Naive thymus-derived CD4-positive, alpha-beta T cell (primary cell): ENCODE measurements at regions not wholly inside any gene's neighbourhood (a gene's known extent, or its start where the extent isn't known, plus 50 kb on each side); places are given as distances from the start of the nearest gene placed in this dataset.

ENCODE experiments used
- ATAC-seq: fragments of 150-1000 bp; cut with Tn5 transposase; 2 replicates; pipeline ENCODE4 v1.10.0; 2021; ENCODE audit warnings: mild to moderate bottlenecking, moderate library complexity
- CTCF ChIA-PET: fragments of 350-600 bp; sonication (Branson Sonifier 250); formaldehyde crosslinking; loops from one replicate; lab custom pipeline; 2021; ENCODE audit warnings: antibody characterized with exemption; lab: Charles Lee
- POLR2A ChIA-PET: fragments of 350-600 bp; sonication (Branson Sonifier 250); formaldehyde crosslinking; loops from one replicate; lab custom pipeline; 2021; ENCODE audit warnings: antibody characterized with exemption, inconsistent platforms; lab: Charles Lee
- DNase-seq, 9 donors: peaks; one replicate each; pipeline versions ENCODE4 v3.0.0 to v3.0.0-alpha.2; 2020 to 2022; ENCODE audit warnings: mixed read lengths in 1 of 9
- H3K27ac ChIP-seq: one replicate; pipeline ENCODE4 v1.7.0; 2013; ENCODE audit warnings: mild to moderate bottlenecking, low read depth, low read length, moderate library complexity
- H3K27me3 ChIP-seq, 2 donors: one replicate each; pipeline ENCODE4 v1.7.0; 2013; ENCODE audit warnings: low read length in 2 of 2, mild to moderate bottlenecking in 2 of 2, moderate library complexity in 2 of 2; ENCODE audit not compliant: control insufficient read depth in 2 of 2, insufficient read depth in 2 of 2
- H3K36me3 ChIP-seq, 3 experiments: 1 replicate in 2 of 3; 2 replicates in 1 of 3; pipeline ENCODE4 v1.7.0; 2013; ENCODE audit warnings: low read length in 3 of 3, mild to moderate bottlenecking in 3 of 3, moderate library complexity in 1 of 3; ENCODE audit not compliant: insufficient read depth in 3 of 3, control insufficient read depth in 2 of 3
- H3K4me1 ChIP-seq, 2 donors: one replicate each; pipeline ENCODE4 v1.7.0; 2013; ENCODE audit warnings: low read length in 2 of 2, mild to moderate bottlenecking in 2 of 2, moderate library complexity in 1 of 2; ENCODE audit not compliant: control insufficient read depth in 2 of 2, insufficient read depth in 2 of 2
- H3K4me3 ChIP-seq: 2 replicates; pipeline ENCODE4 v1.7.0; 2013; ENCODE audit warnings: mild to moderate bottlenecking, low read length
- H3K9me3 ChIP-seq, 3 experiments: 1 replicate in 2 of 3; 2 replicates in 1 of 3; pipeline ENCODE4 v1.7.0; 2013; ENCODE audit warnings: low read length in 3 of 3; ENCODE audit not compliant: control insufficient read depth in 2 of 3
- H3K27ac Mint-ChIP-seq, 9 donors: one replicate each; pipeline ENCODE4 v1.8.0; 2020 to 2022; ENCODE audit warnings: mixed read lengths in 9 of 9, mild to moderate bottlenecking in 8 of 9, moderate library complexity in 5 of 9, inconsistent platforms in 2 of 9
- H3K27me3 Mint-ChIP-seq, 5 donors: one replicate each; pipeline ENCODE4 v1.8.0; 2021 to 2022; ENCODE audit warnings: mixed read lengths in 5 of 5, mild to moderate bottlenecking in 1 of 5
- H3K36me3 Mint-ChIP-seq, 5 donors: one replicate each; pipeline ENCODE4 v1.8.0; 2020 to 2022; ENCODE audit warnings: mixed read lengths in 5 of 5, mild to moderate bottlenecking in 3 of 5, inconsistent platforms in 1 of 5
- H3K4me1 Mint-ChIP-seq, 7 donors: one replicate each; pipeline ENCODE4 v1.8.0; 2020 to 2022; ENCODE audit warnings: mixed read lengths in 7 of 7, mild to moderate bottlenecking in 3 of 7, inconsistent platforms in 1 of 7
- H3K4me3 Mint-ChIP-seq, 10 donors: one replicate each; pipeline ENCODE4 v1.8.0; 2020 to 2022; ENCODE audit warnings: mild to moderate bottlenecking in 10 of 10, mixed read lengths in 10 of 10, moderate library complexity in 6 of 10, inconsistent platforms in 2 of 10
- H3K9me3 Mint-ChIP-seq, 11 donors: one replicate each; pipeline ENCODE4 v1.8.0; 2020 to 2022; ENCODE audit warnings: mixed read lengths in 11 of 11, mild to moderate bottlenecking in 4 of 11, inconsistent platforms in 1 of 11, moderate library complexity in 1 of 11
- intact Hi-C, 2 donors: fragments of 100-400 bp; cut with micrococcal nuclease; formaldehyde crosslinking; loops; one replicate each; pipeline ENCODE4 v1.15.1; 2023

GRCh38 chr6:4397307-4397706 lies 261.9 kb upstream of the ECI2 start:
- H3K36me3 Mint-ChIP-seq, result peaks cover 0 to 5% (median 0%) of the 10 kb centered on the region in 5 donors
- peaks cover 0 to 5% (median 0%) of the 10 kb centered on the region in 11 donors for H3K9me3 Mint-ChIP-seq
- H3K4me1 Mint-ChIP-seq, result no peaks in the 10 kb centered on the region
- no peak overlapping the region for H3K27ac ChIP-seq
- ATAC-seq (no peak), DNase-seq (no peak)
- no peaks in the 10 kb centered on the region for H3K27me3 ChIP-seq
- H3K4me3 Mint-ChIP-seq, result no peak overlapping the region
- CTCF ChIA-PET, result no interaction called here
- no peaks in the 10 kb centered on the region for H3K9me3 ChIP-seq
- no peak overlapping the region for H3K27ac Mint-ChIP-seq
- POLR2A ChIA-PET, result no interaction called here
- no peaks in the 10 kb centered on the region for H3K4me1 ChIP-seq
- peaks cover 9 to 24% (median 18%) of the 10 kb centered on the region in 5 donors for H3K27me3 Mint-ChIP-seq
- intact Hi-C loops, result no loop called here
- H3K4me3 ChIP-seq, result no peak overlapping the region
- H3K36me3 ChIP-seq, result no peaks in the 10 kb centered on the region

GRCh38 chr6:4396044-4396443 lies 260.7 kb upstream of the ECI2 start:
- intact Hi-C loops, result no loop called here
- no peak overlapping the region for H3K4me3 Mint-ChIP-seq
- no peak overlapping the region for H3K27ac Mint-ChIP-seq
- DNase-seq (no peak), ATAC-seq (no peak)
- no peaks in the 10 kb centered on the region for H3K4me1 Mint-ChIP-seq
- H3K36me3 Mint-ChIP-seq, result peaks cover 0 to 5% (median 0%) of the 10 kb centered on the region in 5 donors
- ChIA-PET CTCF (no interaction called here), POLR2A (no interaction called here)
- no peaks in the 10 kb centered on the region for H3K27me3 ChIP-seq
- H3K27ac ChIP-seq, result no peak overlapping the region
- no peaks in the 10 kb centered on the region for H3K4me1 ChIP-seq
- H3K27me3 Mint-ChIP-seq, result peaks cover 9 to 28% (median 25%) of the 10 kb centered on the region in 5 donors
- H3K9me3 Mint-ChIP-seq, result peaks cover 0 to 4% (median 0%) of the 10 kb centered on the region in 11 donors
- no peak overlapping the region for H3K4me3 ChIP-seq
- H3K36me3 ChIP-seq, result no peaks in the 10 kb centered on the region
- no peaks in the 10 kb centered on the region for H3K9me3 ChIP-seq

- H3K27ac Mint-ChIP-seq, result no peak overlapping the region
- intact Hi-C loops, result no loop called here
- no peak overlapping the region for H3K27ac ChIP-seq
- no peaks in the 10 kb centered on the region for H3K4me1 Mint-ChIP-seq
- DNase-seq, result no peak
- no peaks in the 10 kb centered on the region for H3K27me3 ChIP-seq
- H3K4me3 Mint-ChIP-seq, result no peak overlapping the region
- no peak overlapping the region for H3K4me3 ChIP-seq
- peaks cover 0 to 5% (median 0%) of the 10 kb centered on the region in 5 donors for H3K36me3 Mint-ChIP-seq
- ChIA-PET CTCF (no interaction called here), POLR2A (no interaction called here)
- peaks cover 0 to 4% (median 0%) of the 10 kb centered on the region in 11 donors for H3K9me3 Mint-ChIP-seq
- H3K27me3 Mint-ChIP-seq, result peaks cover 8 to 27% (median 21%) of the 10 kb centered on the region in 5 donors
- no peaks in the 10 kb centered on the region for H3K36me3 ChIP-seq
- H3K9me3 ChIP-seq, result no peaks in the 10 kb centered on the region
- no peaks in the 10 kb centered on the region for H3K4me1 ChIP-seq
- no peak for ATAC-seq
Observed at GRCh38 chr6:4395386-4395785, 260.0 kb upstream of the ECI2 start.

- no peak overlapping the region for H3K27ac Mint-ChIP-seq
- peaks cover 8 to 30% (median 19%) of the 10 kb centered on the region in 5 donors for H3K27me3 Mint-ChIP-seq
- no peaks in the 10 kb centered on the region for H3K27me3 ChIP-seq
- peaks cover 0 to 5% (median 0%) of the 10 kb centered on the region in 5 donors for H3K36me3 Mint-ChIP-seq
- DNase-seq (no peak), ATAC-seq (no peak)
- CTCF ChIA-PET, result no interaction called here
- H3K4me3 Mint-ChIP-seq, result no peak overlapping the region
- no peak overlapping the region for H3K27ac ChIP-seq
- H3K9me3 Mint-ChIP-seq, result peaks cover 0 to 4% (median 0%) of the 10 kb centered on the region in 11 donors
- no peaks in the 10 kb centered on the region for H3K9me3 ChIP-seq
- intact Hi-C loops, result no loop called here
- H3K36me3 ChIP-seq, result no peaks in the 10 kb centered on the region
- POLR2A ChIA-PET, result no interaction called here
- no peak overlapping the region for H3K4me3 ChIP-seq
- H3K4me1 ChIP-seq, result no peaks in the 10 kb centered on the region
- H3K4me1 Mint-ChIP-seq, result no peaks in the 10 kb centered on the region
Observed at GRCh38 chr6:4394786-4395185, 259.4 kb upstream of the ECI2 start.

GRCh38 chr6:4388675-4389074 lies 253.3 kb upstream of the ECI2 start:
- no peaks in the 10 kb centered on the region for H3K36me3 ChIP-seq
- intact Hi-C loops, result no loop called here
- H3K4me1 Mint-ChIP-seq, result no peaks in the 10 kb centered on the region
- no peak overlapping the region for H3K27ac ChIP-seq
- ChIA-PET CTCF (no interaction called here), POLR2A (no interaction called here)
- H3K4me1 ChIP-seq, result no peaks in the 10 kb centered on the region
- DNase-seq (no peak), ATAC-seq (no peak)
- no peak overlapping the region for H3K4me3 Mint-ChIP-seq
- no peak overlapping the region for H3K27ac Mint-ChIP-seq
- peaks cover 0 to 14% (median 0%) of the 10 kb centered on the region in 3 experiments for H3K9me3 ChIP-seq
- no peaks in the 10 kb centered on the region for H3K27me3 ChIP-seq
- H3K27me3 Mint-ChIP-seq, result peaks cover 2 to 31% (median 9%) of the 10 kb centered on the region in 5 donors
- no peak overlapping the region for H3K4me3 ChIP-seq
- H3K9me3 Mint-ChIP-seq, result peaks cover 3 to 27% (median 12%) of the 10 kb centered on the region in 11 donors
- peaks cover 0 to 9% (median 2%) of the 10 kb centered on the region in 5 donors for H3K36me3 Mint-ChIP-seq

- Mint-ChIP-seq H3K4me3 (no peak overlapping the region), H3K36me3 (peaks cover 0 to 25% (median 2%) of the 10 kb centered on the region in 5 donors), H3K27me3 (peaks cover 3 to 44% (median 24%) of the 10 kb centered on the region in 5 donors), H3K9me3 (peaks cover 15 to 55% (median 30%) of the 10 kb centered on the region in 11 donors), H3K27ac (no peak overlapping the region), H3K4me1 (no peaks in the 10 kb centered on the region)
- H3K27ac ChIP-seq, result no peak overlapping the region
- POLR2A ChIA-PET, result no interaction called here
- no peaks in the 10 kb centered on the region for H3K36me3 ChIP-seq
- DNase-seq, result no peak
- H3K27me3 ChIP-seq, result no peaks in the 10 kb centered on the region
- CTCF ChIA-PET, result no interaction called here
- intact Hi-C loops, result no loop called here
- no peak for ATAC-seq
- H3K9me3 ChIP-seq, result peaks cover 0 to 24% (median 0%) of the 10 kb centered on the region in 3 experiments
- H3K4me3 ChIP-seq, result no peak overlapping the region
- no peaks in the 10 kb centered on the region for H3K4me1 ChIP-seq
Observed at GRCh38 chr6:4384656-4385055, 249.3 kb upstream of the ECI2 start.

- Mint-ChIP-seq H3K4me3 (no peak overlapping the region), H3K9me3 (peaks cover 15 to 55% (median 30%) of the 10 kb centered on the region in 11 donors), H3K4me1 (no peaks in the 10 kb centered on the region), H3K36me3 (peaks cover 0 to 25% (median 2%) of the 10 kb centered on the region in 5 donors), H3K27ac (no peak overlapping the region), H3K27me3 (peaks cover 3 to 45% (median 24%) of the 10 kb centered on the region in 5 donors)
- H3K4me3 ChIP-seq, result no peak overlapping the region
- ATAC-seq (no peak), DNase-seq (no peak)
- H3K9me3 ChIP-seq, result peaks cover 0 to 24% (median 0%) of the 10 kb centered on the region in 3 experiments
- CTCF ChIA-PET, result no interaction called here
- no peaks in the 10 kb centered on the region for H3K36me3 ChIP-seq
- H3K27me3 ChIP-seq, result no peaks in the 10 kb centered on the region
- POLR2A ChIA-PET, result no interaction called here
- intact Hi-C loops, result no loop called here
- no peaks in the 10 kb centered on the region for H3K4me1 ChIP-seq
- H3K27ac ChIP-seq, result no peak overlapping the region
Observed at GRCh38 chr6:4383910-4384638, 248.7 kb upstream of the ECI2 start.
